Occipital lobe (tissue), 1 donor: ENCODE measurements at regions not wholly inside any gene's neighbourhood (a gene's known extent, or its start where the extent isn't known, plus 50 kb on each side); places are given as distances from the start of the nearest gene placed in this dataset.

ENCODE experiments used
- DNase-seq: peaks from one replicate; lab custom pipeline; 2025; lab: John Stamatoyannopoulos, UW

DNA sequence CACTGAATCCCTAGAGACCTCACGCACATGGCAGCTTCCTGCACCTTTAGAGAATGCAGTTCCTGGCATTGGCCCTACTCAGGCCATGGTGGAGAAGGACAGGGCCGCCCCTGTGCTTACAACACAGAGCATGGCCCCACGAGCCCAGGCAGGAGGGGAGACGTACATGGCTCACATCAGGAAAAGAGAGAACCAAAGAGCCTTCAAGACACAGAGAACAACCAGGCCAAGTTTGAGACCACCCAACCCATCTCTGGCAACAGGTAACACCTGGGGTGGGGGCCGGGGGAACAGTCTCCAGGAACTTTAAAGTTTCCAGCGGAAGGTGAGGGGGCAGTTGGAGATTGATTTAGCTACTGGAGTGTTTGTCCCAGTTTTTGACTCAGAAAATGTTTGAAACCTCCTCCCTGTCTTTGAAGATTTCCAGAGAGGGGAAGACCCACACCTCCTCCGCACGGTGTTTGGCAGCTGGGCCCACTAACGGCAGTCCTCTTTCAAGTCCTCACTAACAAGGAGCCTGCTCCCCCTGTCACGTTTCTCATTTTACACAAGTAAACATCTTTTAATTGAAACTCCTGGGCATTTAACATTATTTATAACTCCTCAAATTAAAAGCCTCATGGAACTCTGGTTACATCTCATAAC is 1423.8 kb downstream of the TBC1D22A start:
- DNase-seq = no peak

GRCh38 chr22:48185071-48186055 is 1422.9 kb downstream of the TBC1D22A start:
- DNase-seq = no peak

DNA sequence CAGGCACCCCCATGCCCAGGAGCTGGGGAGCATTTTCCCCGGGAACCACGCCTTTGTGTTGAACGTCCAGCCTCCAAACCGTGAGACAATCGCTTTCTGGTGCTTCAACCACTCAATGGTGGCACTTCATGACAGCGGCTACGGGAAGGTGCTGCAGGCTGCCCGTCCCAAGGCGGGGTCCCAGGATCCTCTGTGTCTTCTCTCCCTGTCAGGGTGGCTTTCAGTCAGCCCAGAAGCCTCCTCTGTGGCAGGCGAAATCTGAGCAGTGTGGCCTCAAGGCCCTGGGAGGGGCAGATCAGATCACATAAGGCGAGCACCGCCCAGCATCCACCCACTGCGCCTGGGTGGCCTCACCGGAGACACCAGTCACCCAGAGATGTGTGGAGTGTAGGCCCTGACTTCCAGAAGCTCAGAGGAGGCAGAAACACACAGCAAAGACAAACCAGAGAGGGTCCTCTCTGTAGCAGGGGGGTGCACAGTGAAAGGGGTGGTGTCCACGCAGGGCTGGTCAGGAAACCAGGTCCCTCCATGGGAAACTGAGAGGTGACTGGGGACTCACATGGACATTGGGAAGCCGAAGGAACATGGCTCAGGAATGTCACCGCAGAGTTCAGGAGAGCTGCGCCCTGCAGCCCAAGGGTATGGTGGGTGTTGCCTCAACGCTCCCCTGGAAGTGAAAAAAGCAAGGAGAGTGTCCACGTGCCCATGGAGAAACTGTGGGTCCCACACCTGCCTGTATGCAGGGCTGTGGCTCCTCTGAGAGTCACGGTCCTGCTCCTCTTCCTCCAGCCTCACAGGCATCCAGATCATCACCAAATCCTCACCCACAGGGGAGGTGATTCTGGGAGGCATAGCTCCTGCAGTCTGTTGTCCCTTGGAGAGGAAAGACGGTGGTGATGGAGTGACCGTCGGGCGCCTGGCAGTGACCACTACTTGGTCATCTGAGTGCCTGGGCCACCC is 1420.7 kb downstream of the TBC1D22A start:
- DNase-seq = no peak

GRCh38 chr22:48182031-48182430 is 1419.6 kb downstream of the TBC1D22A start:
- no peak for DNase-seq

DNA sequence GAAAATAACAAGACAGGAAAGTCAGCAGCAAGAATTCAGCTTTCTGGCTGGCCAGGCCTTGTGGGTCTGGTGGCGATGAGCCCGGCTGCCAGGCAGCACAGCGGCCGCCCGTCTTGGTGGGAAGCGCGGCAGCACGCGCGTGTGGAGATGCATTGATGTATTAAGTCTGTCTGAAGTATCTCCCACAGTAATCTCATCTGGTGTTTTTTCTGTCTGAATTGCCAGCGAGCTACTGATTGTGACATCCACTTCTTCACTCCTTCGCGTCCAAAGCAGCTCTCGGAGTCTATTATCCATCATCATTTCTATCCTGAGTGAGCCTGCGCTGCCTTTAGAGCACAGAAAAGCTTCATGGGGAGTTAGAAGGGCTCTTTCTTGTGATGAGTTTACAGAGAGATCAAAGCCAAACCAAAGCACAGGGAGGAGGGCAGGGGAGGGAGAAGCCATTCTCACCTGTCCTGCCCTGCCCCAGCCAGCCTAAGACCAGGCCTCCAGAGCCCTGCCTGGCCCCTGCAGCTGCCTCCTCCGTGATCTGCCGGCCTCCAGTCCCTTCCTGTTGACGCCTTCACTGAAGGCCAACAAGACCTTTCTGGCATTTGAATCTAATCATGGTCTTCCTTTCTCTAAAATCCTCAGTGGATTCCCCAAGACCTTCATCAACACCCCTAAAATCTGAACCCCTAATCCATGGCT is 1419.0 kb downstream of the TBC1D22A start:
- DNase-seq = no peak

DNA sequence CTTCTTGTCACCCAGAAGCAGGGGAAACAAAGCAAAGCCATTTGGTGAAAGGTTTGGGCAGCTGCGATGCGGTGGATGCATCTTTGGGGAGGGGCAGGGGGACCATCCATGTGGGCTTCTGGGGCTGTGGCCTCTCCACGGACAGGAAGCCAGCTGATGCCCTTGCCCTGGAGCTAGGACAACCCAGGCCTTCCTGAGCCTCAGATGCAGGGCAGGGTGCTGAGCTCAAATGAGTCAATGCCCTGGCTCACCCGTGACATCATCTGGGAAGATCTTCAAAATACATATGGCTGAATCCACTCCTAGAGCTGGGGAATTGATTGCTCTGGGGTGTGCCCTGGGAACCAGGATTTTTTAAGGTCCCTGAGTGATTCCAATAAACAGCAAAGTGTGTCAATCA is 1418.2 kb downstream of the TBC1D22A start:
- DNase-seq = no peak

DNA sequence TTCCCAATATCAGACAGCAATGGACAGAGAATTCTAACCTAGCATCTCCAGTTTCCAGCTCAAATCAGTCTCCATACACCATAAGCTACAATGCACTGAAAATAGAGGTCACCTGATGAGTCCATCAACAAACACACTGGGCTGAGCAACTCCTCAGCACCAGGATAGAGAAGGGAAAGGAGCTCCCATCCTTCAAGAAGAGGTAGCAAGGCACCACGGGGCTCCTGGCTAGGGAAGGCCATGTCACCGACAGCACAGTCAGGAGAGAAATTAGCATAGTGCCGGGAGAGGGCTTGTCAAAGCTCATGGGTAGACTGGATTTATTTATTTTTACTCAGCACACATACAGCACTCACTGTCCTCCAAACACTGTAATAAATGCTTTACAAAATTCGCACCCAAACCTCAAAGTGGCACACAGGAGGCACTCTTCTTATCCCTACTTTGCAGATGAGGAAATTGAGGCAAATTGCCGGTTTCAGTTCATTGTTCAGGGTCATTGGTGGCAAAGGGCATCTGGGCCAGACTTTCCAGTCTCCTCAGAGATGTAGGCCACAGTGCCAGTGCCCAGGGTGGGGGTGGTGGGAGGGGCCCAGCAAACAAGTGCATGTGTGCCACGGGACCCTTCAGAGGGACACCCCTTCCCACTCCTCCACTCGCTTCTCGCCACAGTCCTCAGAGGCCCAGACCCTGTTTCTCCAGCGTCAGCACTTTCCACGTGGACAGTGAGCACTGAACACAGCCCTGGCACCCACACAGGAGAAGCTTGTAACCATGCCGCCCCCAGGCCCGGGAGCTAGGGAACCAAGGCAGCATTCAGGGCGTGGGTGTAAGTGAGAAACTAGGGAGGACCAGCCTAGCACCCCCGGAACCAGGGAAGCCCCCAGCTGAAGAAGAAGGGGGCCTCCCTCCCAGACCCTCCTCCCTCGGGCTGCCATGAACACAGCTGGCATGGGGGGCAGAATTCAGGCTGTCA is 1417.4 kb downstream of the TBC1D22A start:
- no peak for DNase-seq

- no peak for DNase-seq
Observed at GRCh38 chr22:48178536-48178935, 1416.1 kb downstream of the TBC1D22A start.

- no peak for DNase-seq
Observed at GRCh38 chr22:48177631-48178030, 1415.2 kb downstream of the TBC1D22A start.

- no peak for DNase-seq
Observed at GRCh38 chr22:48175721-48176120, 1413.3 kb downstream of the TBC1D22A start.

GRCh38 chr22:48173773-48174160 is 1411.3 kb downstream of the TBC1D22A start:
- no peak for DNase-seq

- no peak for DNase-seq
Observed at GRCh38 chr22:48173061-48173772, 1410.8 kb downstream of the TBC1D22A start.

DNA sequence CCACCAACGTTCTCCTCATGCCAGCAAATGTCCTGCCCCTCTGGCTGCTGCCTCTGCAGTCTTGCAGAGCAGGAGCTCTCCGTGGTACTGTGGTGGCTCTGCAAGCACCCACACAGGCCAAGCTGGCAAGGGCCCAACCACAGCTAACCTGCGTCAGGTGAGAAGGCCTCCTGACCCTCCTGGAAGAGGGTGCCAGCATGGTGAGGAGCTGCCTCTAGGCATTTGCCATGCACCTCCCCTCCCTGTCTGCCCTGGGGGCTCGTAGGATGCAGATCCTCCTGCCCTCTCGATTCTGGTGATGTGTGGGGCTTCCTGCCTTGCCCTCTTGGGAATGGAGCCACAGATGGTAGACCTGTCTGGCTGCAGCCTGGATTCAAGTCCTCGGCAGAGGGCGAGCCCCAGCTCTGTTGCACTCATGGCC is 1408.8 kb downstream of the TBC1D22A start:
- no peak for DNase-seq

DNA sequence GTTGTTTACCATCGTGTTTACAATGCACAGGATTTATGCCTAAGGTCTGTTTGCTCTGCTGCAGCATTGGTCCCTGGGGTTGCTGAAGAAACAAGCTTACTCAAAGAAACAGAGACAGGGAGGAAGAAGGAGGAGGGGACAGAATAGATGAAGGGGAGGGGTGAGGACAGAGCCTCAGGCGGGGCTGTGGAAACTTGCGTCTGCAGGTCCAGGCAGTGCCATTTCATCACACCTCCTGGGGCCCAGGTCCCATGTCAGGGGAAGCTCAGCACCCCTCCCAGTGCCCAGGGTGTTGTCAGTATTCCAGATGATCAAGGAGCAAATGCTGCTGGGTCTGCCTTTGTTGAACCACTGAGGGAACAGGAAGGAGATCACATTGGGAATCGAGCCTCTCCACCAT is 1406.8 kb downstream of the TBC1D22A start:
- no peak for DNase-seq

DNA sequence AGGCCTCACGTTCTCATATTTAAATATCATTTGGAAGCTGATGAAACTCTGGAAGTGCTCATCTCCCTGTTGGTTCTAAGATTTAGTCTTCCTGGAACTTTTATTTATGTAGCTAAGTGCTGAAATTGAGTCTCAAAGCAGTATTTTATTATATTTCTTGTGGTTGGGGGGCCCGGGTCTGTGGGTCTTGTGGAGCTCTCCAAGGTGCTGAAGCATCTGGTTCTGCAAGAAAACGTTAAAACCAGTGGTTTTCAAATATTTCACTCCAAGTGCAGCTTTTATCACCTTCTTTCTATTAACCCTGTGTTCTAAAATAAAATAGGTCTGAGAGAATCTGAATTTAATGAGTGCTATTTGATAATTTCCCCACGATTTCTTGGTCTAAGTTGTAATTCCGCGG is 1404.8 kb downstream of the TBC1D22A start:
- DNase-seq = no peak

DNA sequence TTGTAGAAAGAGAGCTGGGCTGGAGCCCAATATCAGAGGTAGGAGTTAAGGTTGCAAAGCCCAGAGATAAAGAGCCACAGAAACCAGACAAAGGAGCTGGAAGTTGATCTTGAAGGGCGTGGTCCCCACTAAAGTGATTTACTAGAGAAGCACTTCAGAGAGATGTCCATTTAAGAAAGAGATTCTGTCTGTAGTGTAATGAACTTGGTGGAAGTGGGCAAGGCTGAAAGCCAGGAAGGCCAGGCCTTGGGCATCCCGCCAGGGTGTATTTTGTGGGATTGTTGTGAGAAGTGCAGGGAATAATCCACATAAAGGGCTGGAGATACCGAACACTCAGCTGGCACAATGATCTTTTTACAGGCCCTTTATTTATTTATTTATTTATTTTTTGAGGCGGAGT is 1398.8 kb downstream of the TBC1D22A start:
- no peak for DNase-seq

DNA sequence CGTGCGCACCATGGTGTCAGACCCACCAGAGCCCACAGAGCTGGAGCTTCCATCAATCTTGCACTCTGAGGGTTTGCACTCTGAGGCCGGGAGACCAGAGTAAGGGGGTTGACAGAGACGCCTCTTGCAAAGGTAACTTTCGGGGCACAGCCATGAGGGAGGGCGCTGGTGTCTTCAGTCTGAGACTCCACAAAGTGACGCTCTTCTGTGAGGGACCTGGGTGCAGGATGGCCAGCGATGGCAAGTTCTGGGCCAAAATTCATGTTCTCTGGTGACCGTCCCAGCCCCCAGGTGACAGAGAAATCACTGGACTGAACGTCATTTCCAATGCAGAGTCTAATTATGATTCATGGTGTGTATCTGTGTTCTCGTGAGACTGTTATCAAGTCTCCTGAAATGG is 1395.2 kb downstream of the TBC1D22A start:
- no peak for DNase-seq

DNA sequence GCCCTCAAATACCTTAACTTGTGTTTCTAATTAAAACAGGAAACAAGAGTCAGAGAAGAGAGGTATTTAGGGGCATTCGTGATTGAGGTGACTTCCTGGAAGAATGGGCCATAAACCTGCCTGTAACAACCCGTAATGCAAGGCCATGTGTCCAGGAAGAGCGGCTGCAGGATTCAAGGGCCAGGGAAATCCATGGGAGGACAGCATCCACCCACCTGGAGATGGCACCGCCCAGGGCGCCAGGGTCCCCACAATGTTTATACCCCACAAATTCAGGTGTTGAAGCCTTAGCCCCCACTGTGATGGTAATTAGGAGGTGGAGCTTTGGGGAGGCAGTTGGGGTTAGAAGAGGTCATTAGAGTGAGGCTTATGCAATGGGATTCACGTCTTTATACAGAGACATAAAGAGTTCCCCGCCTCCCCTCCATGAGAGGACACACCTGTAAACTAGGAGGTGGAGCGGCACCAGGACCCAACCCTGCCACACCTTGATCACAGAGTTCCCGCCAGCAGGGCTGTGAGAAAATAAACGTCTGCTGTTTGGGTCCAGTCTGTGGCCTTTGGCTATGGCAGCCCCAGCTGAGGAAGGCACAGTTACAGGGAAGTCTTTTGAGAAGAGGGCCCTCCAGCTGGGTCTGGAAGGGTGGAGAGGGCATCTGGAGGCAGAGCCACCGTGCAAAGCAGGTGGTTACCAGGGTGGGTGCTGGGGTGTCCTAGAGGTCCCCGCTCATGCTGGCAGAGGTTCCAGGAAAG is 1394.3 kb downstream of the TBC1D22A start:
- no peak for DNase-seq
